ENCODE measurements at regions not wholly inside any gene's neighbourhood (a gene's known extent, or its start where the extent isn't known, plus 50 kb on each side); places are given as distances from the start of the nearest gene placed in this dataset.

DNA sequence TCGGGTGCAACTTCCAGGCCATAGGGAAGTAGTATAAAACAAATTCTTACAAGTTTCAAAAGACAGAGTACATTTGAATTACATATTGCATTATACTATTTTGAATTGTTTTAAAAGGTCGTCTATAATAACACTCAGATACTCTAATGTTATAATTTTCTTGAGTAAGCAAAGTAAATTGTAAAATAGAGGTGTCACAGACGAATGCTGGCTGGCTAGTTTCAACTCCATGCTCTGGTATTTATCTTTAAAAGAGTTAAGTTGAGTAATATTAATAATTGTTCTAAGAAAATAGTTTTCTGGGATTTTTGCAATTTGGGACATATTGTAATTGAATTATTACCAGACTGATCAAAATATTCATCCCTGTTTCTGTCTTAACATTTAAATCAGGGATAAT, 764.9 kb downstream of the TECRL start:
- DNase-seq (ENCODE audit: low read depth in 2 of 3, low spot score in 2 of 3): no peak

- no peak for DNase-seq (ENCODE audit: low read depth in 2 of 3, low spot score in 2 of 3)
Measured at GRCh38 chr4:63637270-63637669, 772.0 kb downstream of the TECRL start.

- no peak for DNase-seq (ENCODE audit: low read depth in 2 of 3, low spot score in 2 of 3)
Measured at GRCh38 chr4:63632858-63633257, 776.4 kb downstream of the TECRL start.

DNA sequence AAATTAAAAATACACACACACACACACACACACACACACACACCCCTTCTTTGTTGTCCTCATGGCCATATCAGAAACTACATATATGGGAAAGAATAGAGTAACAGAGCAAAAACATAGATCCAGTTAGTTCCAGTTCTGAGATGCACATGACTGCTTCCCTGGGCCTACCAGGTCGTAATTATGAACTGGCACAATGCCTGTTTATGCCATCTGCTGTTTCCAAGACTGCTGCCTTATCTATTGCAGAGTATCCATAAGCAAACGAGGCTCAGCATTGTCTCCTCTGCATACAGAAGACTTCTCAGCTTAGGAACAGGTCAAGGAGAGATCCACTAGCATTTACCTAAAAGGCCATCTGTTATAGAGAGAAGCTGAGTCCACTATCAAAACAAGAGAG, 789.0 kb downstream of the TECRL start:
- DNase-seq (ENCODE audit: low read depth in 2 of 3, low spot score in 2 of 3): no peak

- DNase-seq (ENCODE audit: low read depth in 2 of 3, low spot score in 2 of 3): no peak
Measured at GRCh38 chr4:63619771-63620170, 789.5 kb downstream of the TECRL start.

- DNase-seq (ENCODE audit: low read depth in 2 of 3, low spot score in 2 of 3): no peak
Measured at GRCh38 chr4:63618883-63619718, 790.1 kb downstream of the TECRL start.

DNA sequence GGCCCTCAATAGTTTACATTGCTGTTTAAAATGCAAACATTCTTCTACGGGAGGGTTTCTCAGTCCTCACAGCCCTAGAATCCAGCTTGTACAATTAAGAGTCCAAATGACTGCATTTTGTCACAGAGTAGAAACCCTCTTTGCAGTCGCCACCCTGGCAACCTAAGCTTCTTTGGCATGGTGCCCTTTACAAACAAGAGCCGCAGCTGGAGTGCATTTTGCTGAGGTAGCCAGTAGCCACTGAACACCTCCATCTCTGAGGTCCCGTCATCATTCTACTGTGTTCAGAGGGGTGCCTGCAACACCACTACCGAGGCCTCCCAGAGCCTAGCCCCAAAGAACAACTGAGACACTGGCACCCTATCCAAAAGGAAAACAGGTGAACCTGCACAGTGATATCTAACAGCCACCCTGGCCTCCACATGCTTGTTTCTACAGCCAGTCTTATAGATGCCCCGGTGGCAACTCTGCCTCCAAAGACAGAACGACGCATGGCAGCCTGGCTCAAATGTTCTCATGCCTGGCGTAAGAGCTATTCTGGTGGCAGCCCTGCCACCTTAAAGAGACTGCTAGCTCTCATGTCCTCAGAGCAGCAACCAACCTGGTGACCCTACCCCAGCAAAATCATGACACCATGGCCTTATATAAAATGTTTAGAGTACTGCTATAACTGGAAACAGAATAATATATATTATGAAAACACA, 801.9 kb downstream of the TECRL start:
- DNase-seq (ENCODE audit: low read depth in 2 of 3, low spot score in 2 of 3): no peak

GRCh38 chr4:63589796-63590195, 819.5 kb downstream of the TECRL start:
- DNase-seq (ENCODE audit: low read depth in 2 of 3, low spot score in 2 of 3): no peak

- DNase-seq (ENCODE audit: low read depth in 2 of 3, low spot score in 2 of 3): no peak
Measured at GRCh38 chr4:63583561-63583960, 825.7 kb downstream of the TECRL start.

DNA sequence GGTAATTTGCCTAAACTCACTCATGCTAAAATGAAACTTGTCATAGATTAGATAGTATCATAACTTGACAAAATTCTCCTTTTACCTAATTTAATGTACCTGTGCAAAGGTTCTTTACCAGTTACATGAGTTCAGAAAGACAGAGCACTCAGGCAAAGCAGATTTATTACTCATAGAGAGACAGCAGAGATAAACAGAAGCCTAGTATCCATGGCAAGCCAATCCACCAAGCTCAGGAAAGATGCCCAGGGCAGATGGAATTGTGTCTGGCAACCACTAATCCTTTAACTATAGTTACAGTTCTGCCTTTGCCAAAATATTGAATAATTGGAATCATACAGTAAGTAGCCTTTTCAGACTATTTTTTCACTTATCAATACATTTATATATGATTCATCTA, 826.2 kb downstream of the TECRL start:
- DNase-seq (ENCODE audit: low read depth in 2 of 3, low spot score in 2 of 3): no peak

DNA sequence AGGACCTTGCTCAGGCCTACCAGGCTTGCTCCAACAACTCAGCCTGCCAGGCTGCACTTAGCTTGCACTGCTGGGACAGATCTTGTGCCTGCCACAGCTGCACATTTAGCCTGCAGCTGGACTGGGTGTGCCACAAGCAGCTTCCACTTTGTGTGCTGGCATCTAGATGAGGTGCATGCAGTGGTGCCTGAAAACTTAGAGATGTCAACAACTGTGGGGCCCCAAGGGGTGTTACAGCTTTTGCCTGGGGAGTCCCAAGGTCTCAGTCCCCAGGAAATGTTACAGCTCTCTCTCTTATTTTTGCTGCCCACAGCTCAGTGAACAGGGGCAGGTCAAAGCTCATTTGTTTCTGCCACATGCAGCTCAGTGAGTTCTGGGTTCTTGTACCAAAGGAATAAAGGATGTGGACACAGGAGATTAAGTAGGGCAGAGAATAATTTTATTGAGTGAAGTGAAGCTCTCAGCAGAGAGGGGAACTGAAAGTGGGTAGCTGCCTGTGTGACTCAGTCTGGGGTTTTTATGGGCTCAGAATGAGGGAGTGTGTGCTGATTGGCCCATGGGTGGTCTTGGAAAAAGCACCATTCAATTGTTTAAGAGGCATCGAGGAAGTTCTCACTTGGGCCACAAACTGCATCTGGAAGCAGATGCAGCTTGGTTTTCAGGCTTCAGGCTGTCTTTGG, 828.3 kb downstream of the TECRL start:
- no peak for DNase-seq (ENCODE audit: low read depth in 2 of 3, low spot score in 2 of 3)

- no peak for DNase-seq (ENCODE audit: low read depth in 2 of 3, low spot score in 2 of 3)
Measured at GRCh38 chr4:63578383-63578782, 830.9 kb downstream of the TECRL start.

DNA sequence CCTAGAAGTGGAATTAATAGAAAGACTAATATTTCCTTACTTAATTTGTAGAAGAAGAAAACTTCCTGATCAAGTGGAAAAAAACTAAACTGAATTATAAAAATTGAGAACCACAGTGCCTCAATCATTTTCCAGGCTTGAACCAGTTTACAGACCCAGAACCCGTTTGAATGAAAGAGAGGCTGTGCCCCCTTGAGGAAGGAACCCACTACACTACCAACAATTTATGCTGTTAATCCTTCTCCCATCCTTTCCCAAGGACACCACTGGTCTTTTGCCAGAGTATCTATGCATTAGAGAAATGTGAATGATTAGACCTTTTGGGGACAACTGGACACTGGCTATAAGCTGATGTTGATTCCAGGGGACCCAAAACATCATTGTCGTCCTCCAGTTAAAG, 842.6 kb downstream of the TECRL start:
- no peak for DNase-seq (ENCODE audit: low read depth in 2 of 3, low spot score in 2 of 3)

DNA sequence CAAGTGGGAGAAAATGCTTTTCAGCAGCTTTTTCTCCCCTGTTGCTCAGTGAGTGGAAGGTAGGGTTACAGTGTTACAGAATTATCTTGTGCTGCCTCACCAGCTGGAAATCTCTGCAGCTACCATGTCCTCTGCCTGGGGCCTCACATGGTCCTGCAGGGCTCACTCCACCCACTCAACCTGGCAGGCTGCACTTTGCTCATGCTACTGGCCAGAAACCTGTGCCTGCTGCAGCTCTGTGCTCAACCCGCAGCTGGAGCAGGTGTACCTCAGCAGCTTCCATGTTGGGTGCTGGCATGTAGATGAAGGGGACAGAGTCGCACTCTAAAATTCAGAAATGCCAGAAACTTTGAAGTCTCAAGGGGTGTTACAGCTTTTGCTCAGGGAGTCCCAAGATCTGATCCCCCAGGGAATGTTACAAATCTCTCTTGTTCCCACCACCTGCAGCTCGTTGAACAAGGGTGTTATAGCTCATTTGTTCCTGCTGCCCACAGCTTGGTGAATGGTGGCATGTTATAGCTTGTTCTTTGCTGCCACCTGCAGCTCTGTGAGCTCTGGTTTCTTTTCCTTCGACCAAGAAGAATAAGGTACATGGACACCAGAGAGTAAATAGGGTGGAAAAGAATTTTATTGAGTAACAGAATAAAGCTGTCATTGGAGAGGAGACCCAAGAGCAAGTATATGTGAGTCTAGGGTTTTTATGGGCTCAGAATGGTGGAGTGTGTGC, 845.8 kb downstream of the TECRL start:
- no peak for DNase-seq (ENCODE audit: low read depth in 2 of 3, low spot score in 2 of 3)

GRCh38 chr4:63558709-63559108, 850.5 kb downstream of the TECRL start:
- no peak for DNase-seq (ENCODE audit: low read depth in 2 of 3, low spot score in 2 of 3)

GRCh38 chr4:63556332-63556731, 852.9 kb downstream of the TECRL start:
- DNase-seq (ENCODE audit: low read depth in 2 of 3, low spot score in 2 of 3): no peak

- DNase-seq (ENCODE audit: low read depth in 2 of 3, low spot score in 2 of 3): no peak
Measured at GRCh38 chr4:63553123-63553522, 856.1 kb downstream of the TECRL start.

DNA sequence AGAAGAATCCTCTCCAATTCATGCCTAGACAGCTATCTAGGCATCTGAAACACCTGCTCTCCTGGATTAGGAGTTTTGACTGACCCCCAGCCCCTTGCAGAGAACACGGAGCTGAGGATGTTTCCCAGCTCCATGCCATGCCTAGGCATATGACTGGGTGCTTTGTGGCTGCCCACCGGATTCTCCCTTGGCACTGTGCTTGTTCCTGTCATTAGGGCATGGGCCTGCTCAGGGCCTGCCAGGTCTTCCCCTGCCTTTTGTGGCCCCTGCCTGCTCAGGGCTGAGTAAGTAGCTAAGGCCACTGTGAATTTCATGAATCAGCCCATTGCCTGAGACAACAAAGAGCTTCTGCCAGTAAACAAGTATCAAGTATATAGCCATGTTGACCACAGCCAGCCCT, 867.4 kb downstream of the TECRL start:
- no peak for DNase-seq (ENCODE audit: low read depth in 2 of 3, low spot score in 2 of 3)

GRCh38 chr4:63529581-63530337, 879.5 kb downstream of the TECRL start:
- no peak for DNase-seq (ENCODE audit: low read depth in 2 of 3, low spot score in 2 of 3)

DNA sequence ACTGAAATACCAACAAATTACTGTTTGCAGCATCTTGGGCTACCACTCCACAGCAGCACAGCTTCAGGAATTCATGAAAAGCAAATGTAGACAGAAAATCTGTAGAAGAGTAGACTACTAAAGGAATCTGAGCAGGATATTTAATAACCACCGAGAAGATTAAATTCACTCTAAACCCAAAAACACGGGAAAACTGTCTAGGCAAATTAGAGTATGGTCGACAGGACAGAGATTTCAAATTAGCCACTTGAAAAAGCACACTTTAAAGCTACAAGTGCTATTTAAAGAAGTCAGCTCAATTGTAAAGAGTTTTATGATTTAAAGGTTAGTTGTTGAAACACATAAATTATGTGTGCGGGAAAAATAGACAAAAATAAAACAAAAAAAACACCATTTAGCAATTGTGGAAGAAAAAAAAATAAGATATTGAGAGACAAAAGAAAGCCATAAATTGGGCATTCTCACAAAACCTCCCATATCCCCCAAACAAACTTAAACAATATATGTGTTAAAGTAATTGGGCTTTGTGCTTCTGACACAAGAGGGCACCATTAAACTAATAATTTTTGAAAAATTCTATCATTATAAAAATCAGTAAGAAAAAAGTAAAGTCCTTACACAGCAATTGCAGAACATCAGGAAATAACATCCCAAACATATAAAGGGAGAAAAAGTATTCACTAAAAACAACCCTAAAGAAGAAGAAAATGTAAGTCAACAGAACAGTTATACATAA, 880.8 kb downstream of the TECRL start:
- DNase-seq (ENCODE audit: low read depth in 2 of 3, low spot score in 2 of 3): no peak
